NCI-H1048 (cell line): ENCODE measurements at regions not wholly inside any gene's neighbourhood (a gene's known extent, or its start where the extent isn't known, plus 50 kb on each side); places are given as distances from the start of the nearest gene placed in this dataset.

ENCODE experiments used
- DNase-seq: peaks from one replicate; lab custom pipeline; 2025; lab: John Stamatoyannopoulos, UW

- no peak for DNase-seq
These were observed 1532.3 kb downstream of the KCNT2 start for GRCh38 chr1:195075973-195076372.

- DNase-seq: no peak
These were observed 1536.8 kb downstream of the KCNT2 start for GRCh38 chr1:195071461-195071860.

- DNase-seq: no peak
These were observed 1542.8 kb downstream of the KCNT2 start for GRCh38 chr1:195065437-195065836.

GRCh38 chr1:195064358-195064757 is 1543.9 kb downstream of the KCNT2 start:
- no peak for DNase-seq

GRCh38 chr1:195054217-195054687 is 1554.0 kb downstream of the KCNT2 start:
- DNase-seq: no peak

GRCh38 chr1:195053478-195053877 is 1554.8 kb downstream of the KCNT2 start:
- DNase-seq: no peak

- DNase-seq: no peak
These were observed 1560.5 kb downstream of the KCNT2 start for GRCh38 chr1:195047772-195048171.

- DNase-seq: no peak
These were observed 1563.2 kb downstream of the KCNT2 start for GRCh38 chr1:195045072-195045471.

- no peak for DNase-seq
These were observed 1577.4 kb downstream of the KCNT2 start for GRCh38 chr1:195030793-195031192.

- DNase-seq: no peak
These were observed 1581.4 kb downstream of the KCNT2 start for GRCh38 chr1:195026792-195027191.

GRCh38 chr1:195019385-195019784 is 1588.9 kb downstream of the KCNT2 start:
- no peak for DNase-seq

- no peak for DNase-seq
These were observed 1595.2 kb downstream of the KCNT2 start for GRCh38 chr1:195012995-195013394.

- no peak for DNase-seq
These were observed 1602.9 kb downstream of the KCNT2 start for GRCh38 chr1:195005338-195005737.

GRCh38 chr1:194990483-194990882 is 1617.8 kb downstream of the KCNT2 start:
- no peak for DNase-seq

- no peak for DNase-seq
These were observed 1632.3 kb downstream of the KCNT2 start for GRCh38 chr1:194975913-194976312.

GRCh38 chr1:194968916-194969315 is 1639.3 kb downstream of the KCNT2 start:
- DNase-seq: no peak

- no peak for DNase-seq
These were observed 1648.4 kb downstream of the KCNT2 start for GRCh38 chr1:194959795-194960194.

GRCh38 chr1:194952171-194952570 is 1656.1 kb downstream of the KCNT2 start:
- DNase-seq: no peak

GRCh38 chr1:194950584-194950983 is 1657.7 kb downstream of the KCNT2 start:
- DNase-seq: no peak

GRCh38 chr1:194940336-194941030 is 1667.8 kb downstream of the KCNT2 start:
- DNase-seq: no peak

GRCh38 chr1:194935864-194936263 is 1672.4 kb downstream of the KCNT2 start:
- DNase-seq: no peak

GRCh38 chr1:194931166-194931565 is 1677.1 kb downstream of the KCNT2 start:
- no peak for DNase-seq

- DNase-seq: no peak
These were observed 1678.1 kb downstream of the KCNT2 start for GRCh38 chr1:194930132-194930531.

- no peak for DNase-seq
These were observed 1678.9 kb downstream of the KCNT2 start for GRCh38 chr1:194929357-194929756.
